ENCODE measurements at regions not wholly inside any gene's neighbourhood (a gene's known extent, or its start where the extent isn't known, plus 50 kb on each side); places are given as distances from the start of the nearest gene placed in this dataset.

DNA sequence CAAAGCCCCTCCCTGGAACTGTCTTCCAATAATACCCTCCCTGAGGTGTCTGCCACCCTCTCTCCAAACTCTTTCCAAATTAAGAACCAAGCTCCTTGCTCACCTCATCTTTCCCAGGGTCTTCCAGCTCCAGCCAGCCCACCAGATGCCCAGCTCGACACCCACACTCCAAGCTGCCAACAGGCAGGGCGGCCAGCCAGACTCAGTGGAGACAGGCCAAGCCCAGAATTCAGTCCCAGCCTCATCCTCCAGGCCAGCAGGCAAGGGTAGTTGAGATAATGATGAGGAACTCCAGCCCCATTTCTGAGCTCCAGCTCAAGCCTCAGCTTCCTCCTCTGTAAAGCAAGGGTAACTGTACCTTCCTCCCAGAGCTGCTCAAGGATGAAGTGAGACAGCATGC lies 132.9 kb downstream of the CHST1 start:
- no peak overlapping the region for H3K4me3 ChIP-seq (ENCODE audit: low read depth, low read length)
- H3K36me3 ChIP-seq (ENCODE audit: control insufficient read depth, insufficient read depth, low read length) = no peaks in the 10 kb centered on the region
- TF ChIP-seq, protein P1, sequence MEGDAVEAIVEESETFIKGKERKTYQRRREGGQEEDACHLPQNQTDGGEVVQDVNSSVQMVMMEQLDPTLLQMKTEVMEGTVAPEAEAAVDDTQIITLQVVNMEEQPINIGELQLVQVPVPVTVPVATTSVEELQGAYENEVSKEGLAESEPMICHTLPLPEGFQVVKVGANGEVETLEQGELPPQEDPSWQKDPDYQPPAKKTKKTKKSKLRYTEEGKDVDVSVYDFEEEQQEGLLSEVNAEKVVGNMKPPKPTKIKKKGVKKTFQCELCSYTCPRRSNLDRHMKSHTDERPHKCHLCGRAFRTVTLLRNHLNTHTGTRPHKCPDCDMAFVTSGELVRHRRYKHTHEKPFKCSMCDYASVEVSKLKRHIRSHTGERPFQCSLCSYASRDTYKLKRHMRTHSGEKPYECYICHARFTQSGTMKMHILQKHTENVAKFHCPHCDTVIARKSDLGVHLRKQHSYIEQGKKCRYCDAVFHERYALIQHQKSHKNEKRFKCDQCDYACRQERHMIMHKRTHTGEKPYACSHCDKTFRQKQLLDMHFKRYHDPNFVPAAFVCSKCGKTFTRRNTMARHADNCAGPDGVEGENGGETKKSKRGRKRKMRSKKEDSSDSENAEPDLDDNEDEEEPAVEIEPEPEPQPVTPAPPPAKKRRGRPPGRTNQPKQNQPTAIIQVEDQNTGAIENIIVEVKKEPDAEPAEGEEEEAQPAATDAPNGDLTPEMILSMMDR (IDR thresholded peaks at IDR 0.05; ENCODE audit: insufficient read depth, low read length, poor library complexity, severe bottlenecking) = no peak
- no peaks in the 10 kb centered on the region for H3K27me3 ChIP-seq (ENCODE audit: control insufficient read depth, insufficient read depth, low read length)
- no peak for DNase-seq (ENCODE audit: low read depth)

DNA sequence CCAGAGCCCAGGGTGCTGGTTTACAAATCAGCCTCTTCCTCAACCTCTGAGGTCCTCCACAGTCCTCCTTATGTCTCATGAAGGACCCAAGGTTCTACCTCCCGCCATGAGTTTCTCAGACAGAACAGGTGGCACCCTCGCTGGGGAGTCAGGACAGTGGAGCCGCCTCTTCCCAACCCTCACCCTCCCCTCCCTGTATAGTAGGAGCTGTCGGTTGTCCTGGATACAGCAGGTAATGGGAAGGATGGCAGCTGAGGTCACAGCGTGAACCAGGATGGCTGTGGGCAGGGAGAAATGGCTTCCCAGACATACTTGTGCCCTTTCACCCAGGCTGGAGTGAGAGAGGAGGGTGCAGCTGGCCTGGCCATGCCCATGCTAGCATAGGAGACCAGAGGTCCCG lies 134.6 kb downstream of the CHST1 start:
- Histone ChIP-seq H3K27me3 (ENCODE audit: control insufficient read depth, insufficient read depth, low read length) (no peaks in the 10 kb centered on the region), H3K36me3 (ENCODE audit: control insufficient read depth, insufficient read depth, low read length) (no peaks in the 10 kb centered on the region), H3K4me3 (ENCODE audit: low read depth, low read length) (no peak overlapping the region)
- TF ChIP-seq, protein P1 (IDR thresholded peaks at IDR 0.05; ENCODE audit: insufficient read depth, low read length, poor library complexity, severe bottlenecking) = no peak
- DNase-seq (ENCODE audit: low read depth) = no peak

DNA sequence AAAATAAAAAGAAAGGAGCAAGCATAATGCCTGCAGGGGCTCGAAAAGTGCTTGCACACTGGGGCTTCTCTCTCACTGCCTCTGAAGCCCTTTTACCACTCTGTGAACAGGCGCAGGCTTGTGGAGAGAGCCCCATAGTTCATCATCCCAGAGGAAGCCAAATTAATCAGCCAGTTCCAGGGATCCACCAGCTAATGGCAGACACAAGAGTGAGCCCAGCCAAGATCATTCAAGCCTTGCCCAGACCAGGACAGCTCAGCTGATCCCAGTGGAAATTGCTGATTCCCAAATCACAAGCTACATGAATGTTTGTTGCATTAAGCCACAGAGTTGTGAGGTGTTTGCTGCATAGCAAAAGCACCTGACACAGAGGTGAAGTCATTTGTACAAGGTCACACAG lies 135.3 kb downstream of the CHST1 start:
- H3K27me3 ChIP-seq (ENCODE audit: control insufficient read depth, insufficient read depth, low read length) = no peaks in the 10 kb centered on the region

DNA sequence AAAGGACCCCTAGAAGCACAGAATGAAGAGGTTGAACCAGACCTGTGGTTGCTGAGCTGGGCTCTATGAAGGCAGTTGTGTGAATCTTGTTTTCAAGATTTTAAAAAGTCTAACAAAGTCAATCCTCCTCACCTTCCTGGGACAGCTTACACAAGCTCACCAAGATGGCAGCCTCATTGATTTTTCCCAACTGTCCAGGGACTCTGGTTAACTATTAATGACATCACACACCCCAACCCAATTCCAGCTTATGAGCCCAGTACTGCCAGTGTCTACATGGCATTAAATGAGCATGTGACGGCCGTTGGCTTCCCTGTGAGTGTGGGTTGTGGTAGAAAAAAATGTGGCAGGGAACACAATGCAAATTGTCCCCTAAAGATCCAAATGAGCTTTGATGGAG lies 137.0 kb downstream of the CHST1 start:
- no peak for DNase-seq (ENCODE audit: low read depth)
- no peaks in the 10 kb centered on the region for H3K27me3 ChIP-seq (ENCODE audit: control insufficient read depth, insufficient read depth, low read length)
- H3K36me3 ChIP-seq (ENCODE audit: control insufficient read depth, insufficient read depth, low read length) = no peaks in the 10 kb centered on the region
- TF ChIP-seq, protein P1 (IDR thresholded peaks at IDR 0.05; ENCODE audit: insufficient read depth, low read length, poor library complexity, severe bottlenecking) = no peak
- H3K4me3 ChIP-seq (ENCODE audit: low read depth, low read length) = no peak overlapping the region

More for the DNA sequence above, 135.3 kb downstream of the CHST1 start:
- TF ChIP-seq, protein P1 (IDR thresholded peaks at IDR 0.05; ENCODE audit: insufficient read depth, low read length, poor library complexity, severe bottlenecking) = no peak
- H3K4me3 ChIP-seq (ENCODE audit: low read depth, low read length) = no peak overlapping the region
- no peak for DNase-seq (ENCODE audit: low read depth)
- H3K36me3 ChIP-seq (ENCODE audit: control insufficient read depth, insufficient read depth, low read length) = no peaks in the 10 kb centered on the region

DNA sequence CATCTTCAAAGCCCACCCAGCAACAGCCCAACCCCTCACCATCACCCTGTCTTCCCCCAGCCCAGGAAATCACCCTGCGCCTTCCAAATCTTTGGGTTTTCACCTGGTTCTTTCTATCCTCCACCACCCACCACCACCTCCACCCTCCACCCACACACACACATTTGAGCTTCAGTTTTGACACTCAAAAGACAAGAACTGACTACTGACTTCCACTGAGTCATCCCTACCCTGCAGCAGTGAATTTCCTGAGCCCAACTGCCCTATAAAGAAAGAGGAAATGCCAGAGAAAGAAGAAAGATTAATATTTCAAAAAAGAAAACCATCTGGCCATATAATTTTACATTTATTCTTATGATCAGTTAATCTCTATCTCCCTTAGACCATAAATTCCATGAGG lies 137.5 kb downstream of the CHST1 start:
- Histone ChIP-seq H3K4me3 (ENCODE audit: low read depth, low read length) (no peak overlapping the region), H3K36me3 (ENCODE audit: control insufficient read depth, insufficient read depth, low read length) (no peaks in the 10 kb centered on the region), H3K27me3 (ENCODE audit: control insufficient read depth, insufficient read depth, low read length) (no peaks in the 10 kb centered on the region)
- TF ChIP-seq, protein P1 (IDR thresholded peaks at IDR 0.05; ENCODE audit: insufficient read depth, low read length, poor library complexity, severe bottlenecking) = no peak
- DNase-seq (ENCODE audit: low read depth) = no peak

DNA sequence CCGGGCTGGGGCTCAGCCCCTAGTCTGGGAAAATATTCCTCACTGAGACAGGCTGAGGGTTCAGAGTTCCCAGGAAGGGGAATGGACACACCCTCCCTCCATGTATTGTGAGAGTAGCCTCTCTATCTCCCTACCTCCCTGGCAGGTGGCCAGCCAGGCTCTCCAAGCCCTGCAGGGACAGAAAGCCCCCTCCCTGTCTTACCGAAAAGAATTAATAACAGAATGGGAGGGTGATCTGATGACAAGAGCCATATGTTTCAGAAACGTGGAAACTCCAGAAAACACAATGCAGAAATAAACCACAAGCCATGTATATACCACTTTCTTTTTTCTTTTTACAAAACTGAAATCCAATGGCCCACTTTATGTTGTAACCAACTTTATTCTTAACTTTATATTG lies 140.0 kb downstream of the CHST1 start:
- TF ChIP-seq, protein P1 (IDR thresholded peaks at IDR 0.05; ENCODE audit: insufficient read depth, low read length, poor library complexity, severe bottlenecking) = no peak
- no peaks in the 10 kb centered on the region for H3K27me3 ChIP-seq (ENCODE audit: control insufficient read depth, insufficient read depth, low read length)
- no peak for DNase-seq (ENCODE audit: low read depth)
- H3K36me3 ChIP-seq (ENCODE audit: control insufficient read depth, insufficient read depth, low read length) = no peaks in the 10 kb centered on the region
- H3K4me3 ChIP-seq (ENCODE audit: low read depth, low read length) = no peak overlapping the region
